Fibroblast of gingiva (primary cell): ENCODE measurements at regions not wholly inside any gene's neighbourhood (a gene's known extent, or its start where the extent isn't known, plus 50 kb on each side); places are given as distances from the start of the nearest gene placed in this dataset.

ENCODE experiments used
- DNase-seq: peaks from one replicate; pipeline ENCODE4 v3.0.0-alpha.2; 2011; ENCODE audit warnings: low read depth

DNA sequence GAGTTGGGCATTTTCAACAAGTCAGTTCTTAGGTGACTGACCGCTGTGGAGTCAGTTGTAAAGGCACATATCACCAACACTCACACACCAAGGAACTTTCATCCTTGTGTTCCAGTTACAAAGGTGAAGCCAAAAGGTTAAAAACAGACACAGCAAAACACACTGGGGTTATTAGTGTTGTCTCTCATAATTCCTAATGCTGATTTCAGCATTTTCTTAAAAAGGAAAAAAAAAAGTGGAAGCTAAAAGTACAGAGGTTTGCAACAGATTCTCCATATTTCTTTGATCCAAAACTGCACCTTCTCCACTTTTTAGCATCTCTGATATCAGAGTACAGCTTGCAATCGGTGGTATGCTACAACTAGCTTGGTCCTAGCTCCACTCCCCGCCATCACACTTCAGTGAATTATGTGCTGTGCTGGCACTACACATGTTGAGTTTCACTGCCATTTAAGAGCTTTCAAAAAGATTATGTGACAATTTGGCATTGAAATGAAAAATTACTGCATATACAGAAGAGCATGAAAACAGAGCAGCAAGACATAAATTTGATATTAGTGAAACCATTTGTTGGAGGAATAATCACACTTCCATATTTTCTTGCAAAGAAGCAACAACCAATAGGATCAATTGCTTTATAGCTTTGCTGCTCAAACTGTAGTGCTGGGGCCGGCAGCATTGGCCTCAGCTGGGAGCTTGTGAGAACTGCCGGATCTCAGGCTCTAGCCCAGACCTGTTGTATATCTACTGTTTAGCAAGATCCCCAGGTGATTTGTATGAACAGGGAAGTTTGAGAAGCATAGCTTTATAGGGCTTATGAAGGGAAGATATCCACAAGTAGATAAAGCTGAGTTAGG lies 62.3 kb upstream of the DAPL1 start:
- no peak for DNase-seq

- no peak for DNase-seq
These were observed 61.7 kb upstream of the DAPL1 start for GRCh38 chr2:158733430-158733755.

- no peak for DNase-seq
These were observed 60.7 kb upstream of the DAPL1 start for GRCh38 chr2:158734442-158734841.

DNA sequence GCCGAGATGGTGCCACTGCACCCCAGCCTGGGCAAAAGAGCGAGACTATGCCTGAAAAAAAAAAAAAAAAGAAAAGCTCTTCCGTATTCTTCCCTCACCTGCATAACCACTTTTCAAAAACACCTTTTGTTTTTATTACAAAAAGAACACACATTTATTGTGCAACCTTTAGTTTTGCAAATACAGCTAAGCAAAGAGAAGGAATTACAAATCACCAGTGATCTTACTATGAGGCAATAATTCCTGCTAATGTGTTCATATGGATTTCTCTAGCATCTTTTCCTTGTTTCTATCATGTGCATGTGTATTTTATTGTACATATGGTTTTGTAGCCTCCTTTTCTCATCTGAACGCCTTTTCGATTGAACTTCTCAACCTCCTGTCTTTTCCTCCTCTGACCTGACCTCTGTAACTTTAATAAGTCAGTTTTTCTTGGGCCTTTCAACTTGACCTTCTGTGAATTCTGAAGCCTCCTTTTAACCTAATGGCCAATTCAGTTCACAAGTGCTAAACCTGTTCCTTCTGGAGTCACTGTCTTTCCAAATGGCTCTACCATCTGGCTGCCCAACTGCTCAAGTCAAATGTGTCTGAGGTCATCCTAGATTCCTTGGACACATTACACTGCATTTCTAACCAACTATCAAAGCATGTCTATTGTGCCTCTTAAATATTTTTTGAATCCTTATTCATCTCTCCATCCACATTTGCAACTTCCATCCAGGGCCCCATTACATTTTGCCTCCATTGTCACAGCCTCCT lies 59.1 kb upstream of the DAPL1 start:
- no peak for DNase-seq

GRCh38 chr2:158738363-158738762 lies 56.8 kb upstream of the DAPL1 start:
- DNase-seq, result no peak

- DNase-seq, result no peak
These were observed 55.0 kb upstream of the DAPL1 start for GRCh38 chr2:158740127-158740526.

- DNase-seq, result peak; percentile 21
These were observed 54.5 kb upstream of the DAPL1 start for GRCh38 chr2:158740621-158741020.

- DNase-seq, result no peak
These were observed 53.5 kb upstream of the DAPL1 start for GRCh38 chr2:158741625-158742024.

DNA sequence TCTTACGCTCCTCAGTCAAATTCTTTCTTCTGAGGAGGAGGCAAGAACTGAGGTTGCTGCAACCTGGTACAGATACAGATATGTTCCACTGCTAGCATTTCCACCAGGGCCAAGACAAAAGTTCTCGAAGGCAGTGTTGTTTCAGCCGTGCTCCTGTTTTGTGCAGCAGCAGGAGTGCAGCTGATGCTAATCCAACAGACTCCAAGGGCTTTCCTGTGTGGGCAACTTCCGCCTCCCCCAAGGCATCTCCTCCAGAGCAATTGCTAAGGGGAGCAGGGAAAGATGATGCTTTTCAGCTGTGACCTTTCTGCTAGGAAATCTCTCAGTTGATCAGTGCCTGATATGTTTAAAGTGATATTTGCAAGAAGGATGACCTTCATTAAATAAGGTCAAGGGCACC lies 52.6 kb upstream of the DAPL1 start:
- no peak for DNase-seq

DNA sequence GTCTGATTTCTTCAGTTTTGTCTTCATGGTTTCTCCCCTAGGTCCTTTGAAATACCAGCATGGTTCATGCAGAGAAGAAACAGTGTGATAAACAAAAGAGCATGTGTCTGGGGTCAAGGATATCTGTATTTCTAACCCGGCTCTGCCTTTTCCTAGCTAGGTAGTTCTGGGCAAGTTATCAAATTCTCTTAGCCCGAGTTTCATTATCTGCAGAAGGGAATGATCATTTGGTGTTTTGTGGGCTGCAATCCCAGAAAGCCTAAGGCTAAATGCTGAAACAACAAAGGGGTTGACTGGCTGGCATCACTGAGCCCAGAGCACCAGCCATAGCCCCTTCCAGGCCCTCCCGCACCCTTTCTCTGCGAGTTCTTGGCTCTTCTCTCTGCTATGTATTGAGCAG lies 51.7 kb upstream of the DAPL1 start:
- DNase-seq, result no peak

GRCh38 chr2:158743879-158744278 lies 51.2 kb upstream of the DAPL1 start:
- DNase-seq, result no peak

GRCh38 chr2:158745067-158745865 lies 49.9 kb upstream of the DAPL1 start:
- peak; percentile 61 for DNase-seq
